H1 (cell line): ENCODE measurements at regions not wholly inside any gene's neighbourhood (a gene's known extent, or its start where the extent isn't known, plus 50 kb on each side); places are given as distances from the start of the nearest gene placed in this dataset.

Experiments
- USF2 ChIP-seq: IDR thresholded peaks from 2 replicates; pipeline ENCODE4 v1.6.1; 2011; ENCODE audit warnings: low read length, improper control_type of control experiment

DNA sequence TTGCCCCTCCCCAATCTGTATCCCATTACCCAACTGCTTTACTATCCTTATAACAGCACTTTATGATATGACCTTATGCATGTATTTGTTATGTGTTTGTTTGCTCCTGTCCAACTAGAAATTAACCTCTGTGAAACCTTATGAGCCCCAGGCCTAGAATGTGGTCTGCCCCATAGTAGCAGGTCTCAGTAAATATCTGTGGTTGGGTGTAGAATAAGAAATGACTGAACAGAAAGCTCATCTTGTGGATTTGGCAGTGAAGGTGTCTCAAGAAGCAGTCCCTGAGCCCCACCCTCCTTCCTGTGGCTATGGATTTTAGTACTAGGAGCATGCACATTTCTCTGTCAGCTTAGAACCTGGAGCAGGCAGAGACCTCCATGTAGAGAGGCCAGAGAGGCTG, 229.0 kb upstream of the LCORL start (continued):
- TF ChIP-seq USF2 = no peak
